Cerebellar cortex (tissue), 1 donor: ENCODE measurements at regions not wholly inside any gene's neighbourhood (a gene's known extent, or its start where the extent isn't known, plus 50 kb on each side); places are given as distances from the start of the nearest gene placed in this dataset.
"Not testable (repeated sequence)": the region's sequence is repeated elsewhere in the genome, so short reads cannot be mapped to it uniquely, and the experiment has no call there.

Source experiments
- DNase-seq: peaks from one replicate; pipeline ENCODE4 v3.0.0-alpha.2; 2015; ENCODE audit warnings: low spot score

DNA sequence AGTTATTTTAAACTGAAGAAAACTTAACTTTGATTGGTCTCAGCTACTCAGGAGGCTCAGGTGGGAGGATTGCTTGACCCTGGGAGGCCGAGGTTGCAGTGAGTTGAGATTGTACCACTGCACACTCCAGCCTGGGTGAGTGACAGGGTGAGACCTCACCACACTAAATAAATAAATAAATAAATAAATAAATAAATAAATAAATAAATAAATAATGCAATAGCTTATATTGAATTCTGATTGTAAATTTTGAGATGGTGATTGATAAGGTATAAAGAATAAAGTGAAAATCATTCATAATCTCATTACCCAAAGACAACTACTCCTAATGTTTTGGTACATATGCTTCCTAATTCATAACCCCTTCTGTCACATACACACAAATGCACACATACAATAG lies 58.1 kb downstream of the TUBA3C start:
- DNase-seq = no peak

DNA sequence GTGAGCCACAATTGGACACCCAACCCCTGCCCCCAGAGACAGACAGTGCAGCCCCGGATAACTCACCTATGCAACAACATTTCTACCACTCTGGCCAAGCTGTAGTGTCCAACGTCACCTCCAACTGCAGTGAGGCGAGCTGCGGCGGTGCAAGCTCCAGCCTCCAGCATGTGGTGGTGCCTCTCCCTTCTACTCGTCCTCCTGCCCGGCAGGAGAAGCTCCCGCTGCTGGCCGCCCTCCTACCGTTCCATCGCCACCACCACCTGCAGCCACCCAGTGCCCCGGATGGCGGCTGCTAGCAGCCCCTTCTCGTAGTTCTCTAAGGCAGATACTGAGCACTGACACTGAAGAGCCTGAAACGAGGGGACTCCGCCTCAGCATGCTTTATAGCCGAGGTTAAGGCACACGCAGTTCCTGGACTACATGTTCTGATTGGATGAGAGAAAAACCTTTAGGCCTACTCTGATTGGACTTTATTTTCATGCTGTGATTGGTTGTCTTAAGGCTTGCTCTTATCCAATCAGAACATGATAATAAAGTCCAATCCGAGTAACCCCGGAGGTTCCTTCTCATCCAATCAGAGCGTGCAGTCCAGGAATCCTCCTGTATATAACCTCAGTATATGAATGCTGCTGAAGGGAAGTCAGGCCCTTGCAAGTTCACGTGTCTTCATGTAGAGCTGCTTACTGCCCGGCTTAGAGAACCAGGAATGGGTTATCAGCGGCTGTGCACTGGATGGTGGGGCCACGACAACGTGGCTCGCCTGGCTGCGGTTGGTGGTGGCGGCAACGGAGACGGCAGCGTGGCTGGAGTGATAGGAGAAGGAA lies 63.5 kb downstream of the TUBA3C start:
- no peak for DNase-seq

GRCh38 chr13:19109225-19109624 lies 72.4 kb downstream of the TUBA3C start:
- not testable (repeated sequence) for DNase-seq

GRCh38 chr13:19103140-19103539 lies 78.5 kb downstream of the TUBA3C start:
- DNase-seq = no peak

- DNase-seq = no peak
Observed at GRCh38 chr13:19093369-19093768, 88.3 kb downstream of the TUBA3C start.

DNA sequence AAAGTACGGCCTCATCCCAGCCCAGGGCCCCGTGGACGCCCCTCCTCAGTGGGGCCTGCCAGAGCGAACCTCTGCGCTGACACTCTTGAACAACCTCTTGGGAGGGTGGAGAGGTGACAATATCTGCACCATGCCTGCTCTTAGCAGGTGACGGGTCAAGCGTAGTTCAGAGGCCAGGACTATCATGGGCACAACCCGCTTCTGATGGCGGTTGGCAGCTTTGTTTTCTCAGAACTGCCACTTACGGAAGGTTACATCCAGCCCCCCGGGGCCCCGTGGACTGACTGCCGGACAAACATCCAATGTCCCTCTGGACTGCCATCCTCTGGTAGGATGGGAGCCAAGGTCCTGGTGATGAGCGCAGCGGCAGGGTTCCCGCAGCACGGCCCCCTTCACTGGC lies 91.1 kb downstream of the TUBA3C start:
- DNase-seq = no peak

DNA sequence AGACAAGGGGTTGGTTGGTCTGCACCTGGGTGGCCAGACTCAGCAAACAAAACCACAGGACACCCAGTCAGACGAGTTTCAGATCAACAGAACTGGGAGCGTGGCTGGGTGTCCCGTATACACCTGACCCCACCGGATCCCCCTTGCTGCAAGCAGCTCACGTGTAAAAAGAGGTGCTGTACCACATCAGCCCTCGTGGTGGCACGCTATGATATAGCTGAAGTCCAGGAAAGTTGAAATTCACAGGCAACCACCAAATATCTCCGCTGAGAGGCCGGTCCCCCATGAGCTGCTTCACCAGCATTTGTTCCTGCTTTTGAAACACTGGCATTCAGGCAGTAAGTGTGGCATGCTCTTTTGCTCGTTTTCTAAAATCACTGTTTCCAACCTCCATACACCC lies 92.3 kb downstream of the TUBA3C start:
- no peak for DNase-seq

DNA sequence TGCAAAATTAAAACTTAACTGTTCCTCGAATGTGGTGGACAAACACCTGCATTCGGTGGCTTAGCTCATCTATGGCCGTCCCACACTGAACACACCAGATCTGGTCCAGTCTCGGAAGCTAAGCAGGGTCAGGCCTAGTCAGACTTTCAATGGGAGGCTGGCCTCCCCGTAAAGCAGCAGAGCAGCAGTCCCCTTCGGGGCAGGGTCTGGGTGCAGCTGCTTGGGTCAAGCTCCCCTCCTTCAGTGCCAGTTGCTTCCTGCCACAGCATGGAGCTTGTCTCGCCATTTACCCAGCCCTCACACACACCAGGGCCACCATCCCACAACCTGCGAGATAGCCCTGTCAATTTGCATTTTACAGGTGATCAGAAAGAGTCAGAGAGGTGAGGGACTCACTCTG lies 93.2 kb downstream of the TUBA3C start:
- no peak for DNase-seq

DNA sequence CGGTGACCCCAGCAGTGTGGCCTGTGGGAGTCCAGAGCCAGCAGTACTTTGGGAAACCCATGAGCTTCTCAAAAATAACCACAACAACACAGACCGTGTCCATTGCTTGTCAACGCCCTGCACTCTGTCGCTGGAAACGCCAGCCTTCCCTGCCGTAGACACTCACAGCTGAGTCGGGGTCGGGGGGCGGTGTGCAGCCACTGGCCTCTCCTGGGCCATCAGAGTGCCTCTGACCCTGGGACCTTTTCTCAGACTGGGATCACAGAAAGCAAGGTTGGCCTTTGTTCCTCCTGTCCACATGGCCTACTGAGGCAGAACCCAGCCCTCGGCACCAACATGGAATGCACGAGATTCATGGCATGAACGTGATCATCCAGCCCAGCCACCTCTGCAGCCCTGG lies 95.7 kb downstream of the TUBA3C start:
- DNase-seq = no peak

DNA sequence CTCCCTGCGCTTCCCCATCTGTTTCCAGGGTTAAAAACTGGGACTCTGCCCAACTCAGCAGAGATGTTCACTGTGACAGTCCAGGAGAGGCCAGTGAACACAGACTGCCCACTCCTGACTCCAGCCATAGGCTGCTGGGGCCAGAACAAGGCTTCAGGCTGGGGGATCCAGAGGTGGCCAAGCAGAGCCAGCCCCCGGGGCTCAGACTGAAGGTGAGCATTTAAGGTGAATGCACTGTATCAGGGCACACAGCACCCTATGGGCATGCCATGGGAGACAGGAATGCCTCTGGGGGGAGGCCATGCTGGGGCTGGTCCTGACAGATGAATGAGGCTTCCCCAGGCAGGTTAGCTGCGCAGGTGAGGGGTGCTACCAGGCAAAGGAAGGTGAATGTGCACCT lies 96.4 kb downstream of the TUBA3C start:
- DNase-seq = no peak

- DNase-seq = no peak
Observed at GRCh38 chr13:19083340-19083739, 98.3 kb downstream of the TUBA3C start.

DNA sequence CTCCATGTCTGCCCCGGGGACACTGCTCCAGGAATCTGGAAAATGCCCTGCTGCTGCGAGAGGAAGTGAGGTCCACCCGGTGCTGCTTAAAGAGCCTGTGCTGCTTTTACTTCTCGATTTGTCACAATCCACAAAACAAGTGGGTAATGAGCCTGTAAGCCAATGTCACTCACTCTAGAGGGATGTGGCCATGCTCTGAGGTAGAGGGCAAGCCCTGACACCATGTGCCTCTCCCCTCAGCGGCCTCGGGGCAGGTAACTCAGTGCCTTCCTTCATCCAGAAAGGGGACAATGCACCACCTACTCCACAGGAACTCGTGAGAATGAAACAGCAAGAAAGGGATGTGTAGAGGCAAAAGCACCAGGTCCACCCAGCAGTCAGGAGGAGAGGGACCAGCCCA lies 106.2 kb downstream of the TUBA3C start:
- no peak for DNase-seq

- DNase-seq = no peak
Observed at GRCh38 chr13:19074519-19074918, 107.1 kb downstream of the TUBA3C start.

DNA sequence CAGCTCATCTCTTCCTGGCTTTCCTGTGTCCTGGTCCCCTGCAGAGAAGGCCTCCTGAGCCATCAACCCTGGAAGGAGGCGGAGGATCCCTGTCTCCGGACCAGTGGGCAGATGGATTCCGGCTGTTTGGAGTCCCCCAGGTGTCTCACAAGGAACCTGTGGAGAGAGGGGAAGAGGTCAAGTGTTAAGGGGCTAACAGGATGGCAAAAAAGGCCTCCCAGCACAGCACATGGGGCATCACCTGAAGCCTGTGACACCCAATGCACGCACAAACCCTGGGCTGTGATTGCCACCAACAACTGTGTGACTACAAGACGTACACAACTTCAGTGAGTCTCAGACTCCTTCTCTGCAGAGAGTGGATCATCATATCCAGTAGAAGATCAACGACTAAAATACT lies 107.5 kb downstream of the TUBA3C start:
- not testable (repeated sequence) for DNase-seq

GRCh38 chr13:19072956-19073706 lies 108.5 kb downstream of the TUBA3C start:
- not testable (repeated sequence) for DNase-seq

DNA sequence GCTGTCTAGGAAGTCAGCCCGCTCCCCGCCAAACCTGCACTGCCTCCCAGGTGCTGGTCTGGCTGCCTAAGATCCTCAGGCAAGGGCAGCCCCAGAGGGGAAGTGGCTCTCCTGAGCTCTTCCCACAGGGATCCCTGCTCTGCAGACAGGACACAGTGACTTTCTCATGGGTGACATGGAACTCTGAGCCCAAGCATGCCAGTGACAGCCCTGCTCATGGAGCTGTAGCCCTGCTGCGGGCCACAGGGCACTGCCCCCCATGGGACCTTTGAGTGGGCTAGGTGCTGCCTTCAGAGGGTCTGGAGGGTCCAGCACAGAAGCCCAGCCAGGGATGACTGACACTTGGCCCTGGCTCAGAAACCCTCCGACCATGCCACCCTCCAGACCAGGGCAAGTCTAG lies 109.1 kb downstream of the TUBA3C start:
- DNase-seq = no peak

GRCh38 chr13:19071161-19071936 lies 110.3 kb downstream of the TUBA3C start:
- DNase-seq = no peak

DNA sequence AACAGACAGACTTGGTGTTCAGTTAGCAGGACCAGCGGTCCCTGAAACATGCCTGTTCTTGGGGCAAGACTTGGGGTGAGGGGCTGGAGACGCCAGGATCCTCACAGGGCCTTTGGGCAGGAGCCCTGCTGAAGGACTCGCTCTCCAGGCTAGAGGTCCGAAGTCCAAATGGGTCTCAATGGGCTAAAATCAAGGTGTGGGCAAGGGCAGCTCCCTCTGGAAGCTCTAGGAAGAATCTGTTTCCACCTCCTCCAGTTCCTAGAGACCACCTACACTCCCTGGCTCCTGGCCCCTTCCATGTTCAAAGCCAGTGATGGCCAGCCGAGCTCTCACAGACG lies 111.3 kb downstream of the TUBA3C start:
- no peak for DNase-seq

DNA sequence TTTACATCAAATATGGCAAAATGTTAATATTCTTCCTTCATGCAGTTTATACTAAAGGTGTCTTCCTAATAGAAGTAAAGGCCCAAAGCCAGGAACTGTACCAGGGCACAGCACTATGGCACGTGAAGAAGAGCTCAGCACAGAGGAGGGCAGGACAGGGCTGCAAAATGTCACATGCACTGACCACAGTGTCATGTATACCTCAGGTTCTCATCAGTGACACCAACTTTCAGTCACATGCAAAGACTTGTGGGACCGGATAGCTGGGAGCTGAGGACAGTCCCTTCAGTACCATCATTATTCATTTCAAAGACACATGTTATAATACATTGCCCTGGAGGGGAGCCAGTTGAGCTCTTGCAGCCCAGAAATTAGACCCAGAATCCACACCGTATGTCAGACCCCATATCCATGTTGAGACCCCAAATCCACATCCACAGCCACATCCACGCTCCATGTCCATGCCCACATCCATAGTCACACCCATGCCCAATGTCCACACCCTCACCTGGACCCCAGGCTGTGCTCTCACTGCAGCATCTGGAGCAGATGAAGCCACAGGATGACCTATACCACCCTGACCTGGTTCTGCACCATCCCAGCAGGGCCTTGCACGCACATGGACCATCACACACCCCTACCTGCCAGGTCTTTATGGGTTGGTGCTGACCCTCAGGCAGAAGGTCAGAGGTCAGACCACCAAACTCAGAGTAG lies 111.8 kb downstream of the TUBA3C start:
- no peak for DNase-seq

DNA sequence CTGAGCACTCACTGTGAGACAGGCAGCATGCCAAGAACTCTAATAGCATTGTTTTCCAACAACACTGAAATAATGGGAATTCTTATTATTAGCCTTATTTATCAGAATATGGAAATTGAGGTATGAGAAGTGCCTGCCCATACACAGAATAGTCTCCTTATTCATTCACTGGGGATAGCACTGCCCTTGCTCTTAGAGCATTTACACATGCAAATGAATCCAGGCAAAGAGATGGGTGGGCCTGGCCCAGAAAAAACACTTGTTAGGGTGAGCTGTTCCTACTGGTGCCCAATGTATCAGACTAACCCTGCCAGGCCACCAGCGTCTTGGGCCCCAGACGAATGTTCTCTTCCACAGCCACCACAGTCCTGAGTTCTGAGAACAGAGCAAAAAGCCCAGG lies 112.9 kb downstream of the TUBA3C start:
- no peak for DNase-seq

DNA sequence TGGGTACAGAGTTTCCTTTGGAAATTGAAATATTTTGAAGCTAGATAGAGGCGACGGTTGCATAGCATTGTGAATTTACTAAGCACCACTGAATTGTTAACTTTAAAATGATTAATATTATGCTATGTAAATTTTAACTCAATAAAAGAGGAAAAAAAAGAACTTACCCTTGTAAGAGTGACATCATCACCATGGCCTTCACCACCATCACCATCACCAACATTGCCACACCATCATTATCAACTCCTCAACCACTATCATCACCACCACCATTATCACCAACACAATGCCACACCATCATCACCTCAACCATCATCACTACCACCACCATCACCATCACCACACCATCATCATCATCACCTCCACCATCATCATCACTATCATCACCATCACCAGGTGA lies 113.9 kb downstream of the TUBA3C start:
- DNase-seq = no peak

GRCh38 chr13:19062801-19063200 lies 118.8 kb downstream of the TUBA3C start:
- DNase-seq = no peak
